MM.1S (cell line): ENCODE measurements at regions not wholly inside any gene's neighbourhood (a gene's known extent, or its start where the extent isn't known, plus 50 kb on each side); places are given as distances from the start of the nearest gene placed in this dataset.

Experiments used
- EZH2 ChIP-seq: fragments of 300-600 bp; sonication (generic); optimal IDR thresholded peaks from 2 replicates; pipeline ENCODE3; 2017; ENCODE audit warnings: low read depth, mild to moderate bottlenecking, antibody characterized with exemption, low read length, mixed read lengths
- EZH2phosphoT487 ChIP-seq: fragments of 300-600 bp; sonication (generic); IDR thresholded peaks from 2 replicates; pipeline ENCODE4 v1.6.1; 2018; ENCODE audit warnings: antibody characterized with exemption, low read length
- TF ChIP-seq, protein P1 (sequence below): fragments of 300-600 bp; sonication (generic); IDR thresholded peaks from 2 replicates; pipeline ENCODE4 v1.5.1; 2016; ENCODE audit warnings: antibody characterized with exemption, low read length, mixed read lengths

DNA sequence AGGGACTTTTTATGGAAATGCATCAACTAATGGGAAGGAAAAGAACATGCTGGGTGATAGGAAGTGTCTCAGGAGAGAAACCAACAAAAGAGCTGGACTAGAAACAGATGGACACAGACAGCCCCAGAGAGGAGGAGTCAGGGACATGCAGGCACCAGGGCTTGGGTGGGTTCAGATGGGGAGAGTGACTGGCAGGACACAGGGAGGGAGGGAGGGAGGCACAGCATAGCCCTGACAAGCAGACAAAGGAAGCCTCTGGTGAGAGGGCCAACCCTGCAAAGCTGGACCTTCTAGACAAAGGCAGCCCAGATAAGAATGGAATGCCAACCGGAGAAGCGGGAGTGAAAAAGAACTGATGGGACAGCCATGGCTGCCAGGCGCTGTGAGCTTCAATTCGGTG lies 568.8 kb downstream of the AJAP1 start:
- TF ChIP-seq, protein P1, sequence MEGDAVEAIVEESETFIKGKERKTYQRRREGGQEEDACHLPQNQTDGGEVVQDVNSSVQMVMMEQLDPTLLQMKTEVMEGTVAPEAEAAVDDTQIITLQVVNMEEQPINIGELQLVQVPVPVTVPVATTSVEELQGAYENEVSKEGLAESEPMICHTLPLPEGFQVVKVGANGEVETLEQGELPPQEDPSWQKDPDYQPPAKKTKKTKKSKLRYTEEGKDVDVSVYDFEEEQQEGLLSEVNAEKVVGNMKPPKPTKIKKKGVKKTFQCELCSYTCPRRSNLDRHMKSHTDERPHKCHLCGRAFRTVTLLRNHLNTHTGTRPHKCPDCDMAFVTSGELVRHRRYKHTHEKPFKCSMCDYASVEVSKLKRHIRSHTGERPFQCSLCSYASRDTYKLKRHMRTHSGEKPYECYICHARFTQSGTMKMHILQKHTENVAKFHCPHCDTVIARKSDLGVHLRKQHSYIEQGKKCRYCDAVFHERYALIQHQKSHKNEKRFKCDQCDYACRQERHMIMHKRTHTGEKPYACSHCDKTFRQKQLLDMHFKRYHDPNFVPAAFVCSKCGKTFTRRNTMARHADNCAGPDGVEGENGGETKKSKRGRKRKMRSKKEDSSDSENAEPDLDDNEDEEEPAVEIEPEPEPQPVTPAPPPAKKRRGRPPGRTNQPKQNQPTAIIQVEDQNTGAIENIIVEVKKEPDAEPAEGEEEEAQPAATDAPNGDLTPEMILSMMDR = no peak
- TF ChIP-seq EZH2 = no peak
- no peak for TF ChIP-seq EZH2phosphoT487
